Activated CD4-positive, alpha-beta T cell treated with anti-CD3 and anti-CD28 coated beads, Interleukin-2, amount 50 U/mL, for 16 hours (primary cell): ENCODE measurements at regions not wholly inside any gene's neighbourhood (a gene's known extent, or its start where the extent isn't known, plus 50 kb on each side); places are given as distances from the start of the nearest gene placed in this dataset.
A peak's percentile ranks its signal among the peaks of the same experiment; 100 is the strongest.
"Not testable (repeated sequence)": the region's sequence is repeated elsewhere in the genome, so short reads cannot be mapped to it uniquely, and the experiment has no call there.

Source experiments
- DNase-seq: peaks from one replicate; pipeline ENCODE4 v3.0.0-alpha.2; 2020

DNA sequence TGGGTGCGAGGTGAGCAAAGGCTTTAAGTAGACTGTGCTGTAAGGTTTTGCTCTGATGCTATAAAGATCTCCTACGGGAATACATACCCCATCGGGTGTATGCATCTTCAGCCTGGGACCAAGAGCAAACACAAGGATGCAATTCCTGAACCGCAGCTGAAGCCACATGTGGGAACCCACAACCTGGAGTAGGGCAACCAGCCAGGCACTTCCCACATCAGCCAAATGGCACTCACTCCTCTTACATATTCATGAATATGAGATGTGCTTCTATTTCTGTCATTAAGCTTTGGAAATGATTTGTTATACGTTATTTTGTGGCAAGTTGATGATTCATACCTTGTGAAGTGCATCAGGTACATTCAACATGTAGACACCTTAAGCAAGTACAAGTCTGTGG, 619.2 kb downstream of the C6orf118 start:
- DNase-seq = no peak

- DNase-seq = no peak
These were observed 644.1 kb downstream of the C6orf118 start for GRCh38 chr6:164665328-164665727.

- no peak for DNase-seq
These were observed 645.8 kb downstream of the C6orf118 start for GRCh38 chr6:164663634-164664033.

GRCh38 chr6:164661716-164662115, 647.7 kb downstream of the C6orf118 start:
- no peak for DNase-seq

DNA sequence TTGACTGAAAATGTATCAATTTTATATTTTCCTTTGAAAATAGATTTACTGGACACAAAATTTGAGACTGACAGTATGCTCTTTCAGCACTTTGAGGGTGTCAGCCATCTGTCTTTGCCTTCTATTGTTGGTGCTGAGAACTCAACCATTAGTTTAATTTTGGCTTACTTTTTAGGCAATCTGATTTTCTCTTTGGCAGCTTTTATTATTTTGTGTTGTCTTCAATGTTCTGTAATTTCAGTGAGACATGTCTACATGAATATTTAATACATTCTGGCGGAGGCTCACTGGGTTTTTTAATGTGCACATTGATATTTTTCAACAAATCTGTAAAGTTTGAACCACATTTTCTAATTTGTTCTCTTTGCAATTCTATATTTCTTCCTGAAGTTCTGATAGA, 648.6 kb downstream of the C6orf118 start:
- no peak for DNase-seq

GRCh38 chr6:164640956-164641355, 668.4 kb downstream of the C6orf118 start:
- DNase-seq = no peak

GRCh38 chr6:164628302-164628931, 681.0 kb downstream of the C6orf118 start:
- DNase-seq = peak; percentile 2

- no peak for DNase-seq
These were observed 692.4 kb downstream of the C6orf118 start for GRCh38 chr6:164616917-164617524.

- DNase-seq = no peak
These were observed 696.7 kb downstream of the C6orf118 start for GRCh38 chr6:164612751-164613150.

- not testable (repeated sequence) for DNase-seq
These were observed 698.5 kb downstream of the C6orf118 start for GRCh38 chr6:164610859-164611258.

DNA sequence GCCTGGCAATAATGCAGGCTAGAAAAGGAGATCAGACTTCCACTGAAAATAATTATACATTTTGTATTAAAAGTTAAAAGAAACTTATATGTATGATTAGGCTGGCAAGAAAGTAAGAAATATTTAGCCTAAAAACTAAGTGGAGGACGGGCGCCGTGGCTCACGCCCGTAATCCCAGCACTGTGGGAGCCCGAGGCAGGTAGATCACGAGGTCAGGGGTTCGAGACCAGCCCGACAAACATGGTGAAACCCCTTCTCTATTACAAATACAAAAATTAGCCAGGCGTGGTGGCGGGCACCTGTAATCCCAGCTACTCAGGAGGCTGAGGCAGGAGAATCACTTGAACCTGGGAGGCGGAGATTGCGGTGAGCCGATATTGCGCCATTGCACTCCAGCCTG, 707.0 kb downstream of the C6orf118 start:
- DNase-seq = not testable (repeated sequence)

DNA sequence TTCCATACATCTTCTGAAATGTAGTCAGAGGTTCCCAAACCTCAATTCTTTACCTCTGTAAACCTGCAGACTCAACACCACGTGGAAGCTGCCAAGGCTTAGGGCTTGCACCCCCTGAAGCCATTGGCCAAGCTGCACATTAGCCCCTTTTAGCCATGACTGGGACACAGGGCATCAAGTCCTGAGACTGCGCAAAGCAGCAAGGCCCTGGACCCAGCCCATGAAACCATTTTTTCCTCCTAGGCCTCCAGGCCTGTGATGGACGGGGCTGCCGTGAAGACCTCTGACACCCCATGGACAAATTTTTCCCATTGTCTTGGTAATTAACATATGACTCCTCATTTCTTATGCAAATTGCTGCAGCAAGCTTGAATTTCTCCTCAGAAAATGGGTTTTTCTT, 727.8 kb downstream of the C6orf118 start:
- DNase-seq = no peak

- DNase-seq = no peak
These were observed 730.4 kb downstream of the C6orf118 start for GRCh38 chr6:164579035-164579434.

GRCh38 chr6:164578616-164579015, 730.8 kb downstream of the C6orf118 start:
- no peak for DNase-seq

DNA sequence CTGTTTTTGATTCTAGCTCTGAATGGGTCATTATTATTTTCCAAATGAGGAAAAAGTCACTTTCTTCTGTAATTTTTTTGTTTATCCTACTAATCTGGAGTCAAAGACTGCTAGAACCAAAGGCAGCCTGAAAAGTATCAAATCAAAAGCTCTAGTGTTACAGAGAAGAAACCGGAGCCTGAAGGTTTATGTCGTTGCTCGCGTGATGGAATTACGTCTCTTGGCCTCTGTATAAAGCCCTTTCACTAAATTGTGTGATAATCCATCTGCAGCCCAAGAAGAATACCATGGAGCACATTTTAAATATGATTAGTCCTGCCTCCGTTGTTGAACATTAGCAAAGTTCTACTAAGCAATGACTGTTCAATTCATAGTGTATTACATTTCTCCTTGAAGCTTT, 738.6 kb downstream of the C6orf118 start:
- no peak for DNase-seq

DNA sequence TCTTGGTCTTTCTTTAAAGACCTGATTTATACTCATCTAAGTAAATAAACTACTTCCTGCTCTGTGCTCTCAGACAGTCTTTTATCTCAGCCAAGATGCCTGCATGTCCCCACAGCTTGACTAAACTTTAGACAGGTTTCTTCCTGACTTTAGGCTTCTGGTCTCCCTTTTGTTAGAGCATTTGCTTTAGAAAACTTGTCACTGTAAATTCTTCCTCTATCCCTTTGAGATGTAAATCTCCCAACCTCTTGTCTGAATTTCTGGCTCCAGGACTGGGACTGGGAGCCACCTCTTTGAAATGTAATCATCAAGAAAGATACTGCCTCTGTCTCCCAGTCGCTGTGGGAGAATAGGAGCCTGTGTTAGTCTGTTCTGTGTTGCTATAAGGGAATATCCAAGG, 739.9 kb downstream of the C6orf118 start:
- no peak for DNase-seq

- DNase-seq = no peak
These were observed 745.5 kb downstream of the C6orf118 start for GRCh38 chr6:164563924-164564323.

DNA sequence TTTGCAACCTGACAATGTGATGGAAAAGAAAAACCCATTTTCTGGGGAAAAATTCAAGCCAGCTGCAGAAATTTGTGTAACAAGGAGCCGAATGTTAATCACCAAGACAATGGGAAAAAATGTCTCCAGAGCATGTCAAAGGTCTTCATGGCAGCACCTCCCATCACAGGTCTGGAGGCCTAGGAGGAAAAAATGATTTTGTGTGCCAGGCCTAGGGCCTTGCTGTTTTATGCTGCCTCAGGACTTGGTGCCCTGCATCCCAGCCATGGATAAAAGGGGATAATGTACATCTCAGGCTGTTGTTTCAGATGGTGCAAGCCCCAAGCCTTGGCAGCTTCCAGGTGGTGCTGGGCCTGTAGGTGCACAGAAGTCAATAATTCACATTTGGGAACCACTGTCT, 747.7 kb downstream of the C6orf118 start:
- DNase-seq = no peak

DNA sequence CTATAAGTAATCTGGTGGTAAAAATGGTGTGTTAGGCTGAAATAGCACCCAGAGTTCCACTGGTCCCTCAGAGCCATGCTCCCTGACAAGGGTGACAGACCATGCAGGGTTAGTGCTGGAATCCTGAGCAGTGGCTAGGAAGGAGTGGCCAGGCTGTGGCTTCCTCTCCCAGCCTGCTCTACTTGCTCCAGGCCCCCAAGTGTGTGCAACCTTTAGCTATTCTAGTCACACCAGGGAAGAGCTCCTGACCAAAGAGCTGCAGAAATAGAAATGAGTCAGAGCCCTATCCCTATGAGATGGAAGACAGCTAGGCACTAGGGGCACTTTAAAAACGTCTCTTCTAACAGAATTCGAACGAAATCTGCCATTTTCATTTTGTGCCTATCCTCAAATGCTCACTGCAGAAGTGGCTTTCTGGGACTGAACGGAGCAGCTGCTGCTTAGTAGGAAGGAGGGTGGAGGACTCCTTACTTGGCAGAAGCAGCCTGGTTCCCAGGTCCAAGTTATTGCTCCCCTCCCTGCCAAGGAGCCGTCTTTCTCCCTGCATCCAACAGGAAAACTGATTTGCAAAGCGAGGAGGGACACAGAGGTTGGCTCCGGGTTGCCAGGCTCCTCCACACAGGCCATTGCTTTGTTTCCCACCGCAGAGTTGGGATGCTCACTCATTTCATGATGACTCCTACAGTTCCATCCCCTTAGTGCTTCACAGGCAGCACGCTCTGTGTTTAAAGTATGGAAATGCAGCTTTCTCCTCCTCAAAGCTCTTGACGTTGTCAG, 754.5 kb downstream of the C6orf118 start:
- no peak for DNase-seq

DNA sequence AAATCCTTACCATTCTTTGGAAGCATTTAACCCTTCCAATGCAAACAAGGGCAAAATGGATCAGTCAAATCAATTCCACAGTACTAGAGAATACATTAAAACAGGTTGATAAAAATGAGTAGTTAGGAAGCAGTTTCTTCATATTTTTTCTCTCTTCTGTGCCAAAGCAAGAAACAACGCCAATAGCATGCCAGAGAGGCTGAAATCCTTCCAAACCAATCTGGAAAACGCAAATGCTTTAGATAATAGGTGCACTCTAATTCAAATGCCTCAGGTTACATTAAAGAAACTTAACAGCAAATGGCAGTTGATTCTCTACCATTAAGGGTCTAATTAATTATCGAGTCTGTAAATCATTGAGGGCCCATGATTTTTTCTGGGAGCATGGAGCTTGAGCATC, 755.2 kb downstream of the C6orf118 start:
- no peak for DNase-seq

- no peak for DNase-seq
These were observed 757.7 kb downstream of the C6orf118 start for GRCh38 chr6:164551706-164552105.

- no peak for DNase-seq
These were observed 762.3 kb downstream of the C6orf118 start for GRCh38 chr6:164547076-164547475.

GRCh38 chr6:164546263-164546662, 763.1 kb downstream of the C6orf118 start:
- no peak for DNase-seq

DNA sequence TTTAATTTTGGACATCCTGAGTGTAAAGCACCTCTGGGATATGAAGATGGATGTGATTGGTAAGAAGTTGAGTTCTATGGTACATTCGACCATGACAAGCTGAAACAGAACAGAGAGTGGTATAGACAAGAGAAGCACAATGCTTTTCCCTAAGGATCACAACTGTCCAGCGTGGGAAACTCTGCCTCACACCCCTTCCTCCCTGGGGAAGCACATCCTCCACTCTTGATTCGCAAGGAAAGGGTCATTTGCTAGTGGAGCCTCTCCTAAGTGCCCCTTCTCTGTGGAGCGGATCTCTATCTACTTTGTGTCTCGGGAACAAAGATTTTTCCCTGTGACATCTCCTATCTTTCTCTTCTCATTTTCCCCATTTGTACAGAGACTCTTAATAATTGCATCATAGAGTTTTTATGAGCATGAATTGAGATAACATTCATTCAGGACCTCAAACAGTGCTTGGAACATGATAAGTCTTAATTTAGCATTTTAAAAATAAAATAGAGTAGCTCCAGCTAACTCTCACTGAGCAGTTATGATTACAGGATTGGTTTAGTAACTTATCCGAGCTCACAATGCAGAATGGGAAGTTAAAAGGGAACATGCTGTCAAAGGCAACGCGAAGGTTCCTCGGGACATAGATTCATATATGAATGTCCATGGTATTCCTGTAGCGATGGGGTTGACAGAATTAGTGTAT, 775.2 kb downstream of the C6orf118 start:
- DNase-seq = no peak
